Nephron (organoid): ENCODE measurements at regions not wholly inside any gene's neighbourhood (a gene's known extent, or its start where the extent isn't known, plus 50 kb on each side); places are given as distances from the start of the nearest gene placed in this dataset.

Source experiments
- H3K27ac Mint-ChIP-seq, 3 experiments: 2 replicates each; pipeline ENCODE4 v1.8.0; 2020; ENCODE audit warnings: mixed read lengths in 3 of 3, mild to moderate bottlenecking in 2 of 3, moderate library complexity in 1 of 3
- H3K27me3 Mint-ChIP-seq: 2 replicates; pipeline ENCODE4 v1.8.0; 2021; ENCODE audit warnings: low read depth, mild to moderate bottlenecking, moderate library complexity, mixed read lengths
- H3K36me3 Mint-ChIP-seq: 2 replicates; pipeline ENCODE4 v1.8.0; 2020; ENCODE audit warnings: low read depth, mixed read lengths
- H3K4me1 Mint-ChIP-seq: 2 replicates; pipeline ENCODE4 v1.8.0; 2020; ENCODE audit warnings: mixed read lengths
- H3K4me3 Mint-ChIP-seq, 3 experiments: 2 replicates each; pipeline ENCODE4 v1.8.0; 2020; ENCODE audit warnings: mild to moderate bottlenecking in 3 of 3, mixed read lengths in 3 of 3, moderate library complexity in 2 of 3
- H3K9me3 Mint-ChIP-seq: 2 replicates; pipeline ENCODE4 v1.8.0; 2020; ENCODE audit warnings: mixed read lengths
- CTCF ChIP-seq, 3 experiments: fragments of 200-600 bp; sonication (generic); IDR thresholded peaks; one replicate each; pipeline ENCODE4 v1.5.0; 2021; ENCODE audit warnings: antibody characterized with exemption in 3 of 3; ENCODE audit not compliant: unreplicated experiment in 3 of 3

- Mint-ChIP-seq H3K27me3 (no peaks in the 10 kb centered on the region), H3K36me3 (peaks cover 8% of the 10 kb centered on the region), H3K9me3 (peaks cover 11% of the 10 kb centered on the region), H3K4me3 (peak overlapping the region in 1 of 3 experiments; percentile 10), H3K4me1 (peaks cover 24% of the 10 kb centered on the region), H3K27ac (peak overlapping the region; percentile 61 to 82 (median 62))
- no peak for TF ChIP-seq CTCF (IDR thresholded peaks at IDR 0.05; ENCODE audit: unreplicated experiment in 3 of 3)
These were observed 171.2 kb upstream of the ACTBL2 start for GRCh38 chr5:57653636-57654290.

GRCh38 chr5:57651127-57651526, 168.5 kb upstream of the ACTBL2 start:
- no peak overlapping the region for H3K27ac Mint-ChIP-seq
- peaks cover 31% of the 10 kb centered on the region for H3K9me3 Mint-ChIP-seq
- H3K4me3 Mint-ChIP-seq: no peak overlapping the region
- no peak for TF ChIP-seq CTCF (IDR thresholded peaks at IDR 0.05; ENCODE audit: unreplicated experiment in 3 of 3)
- H3K4me1 Mint-ChIP-seq: peaks cover 18% of the 10 kb centered on the region
- H3K27me3 Mint-ChIP-seq: no peaks in the 10 kb centered on the region
- H3K36me3 Mint-ChIP-seq: peaks cover 15% of the 10 kb centered on the region

- TF ChIP-seq CTCF (IDR thresholded peaks at IDR 0.05; ENCODE audit: unreplicated experiment in 3 of 3): peak in 2 of 3 experiments; percentile 40 to 43
- peaks cover 15% of the 10 kb centered on the region for H3K36me3 Mint-ChIP-seq
These were observed 167.9 kb upstream of the ACTBL2 start for GRCh38 chr5:57650360-57651069.

GRCh38 chr5:57642698-57643097, 160.1 kb upstream of the ACTBL2 start:
- H3K27ac Mint-ChIP-seq: no peak overlapping the region
- no peaks in the 10 kb centered on the region for H3K4me1 Mint-ChIP-seq
- no peak overlapping the region for H3K4me3 Mint-ChIP-seq
- H3K9me3 Mint-ChIP-seq: peaks cover 19% of the 10 kb centered on the region
- H3K36me3 Mint-ChIP-seq: peaks cover 4% of the 10 kb centered on the region
- TF ChIP-seq CTCF (IDR thresholded peaks at IDR 0.05; ENCODE audit: unreplicated experiment in 3 of 3): no peak
- H3K27me3 Mint-ChIP-seq: no peaks in the 10 kb centered on the region

More at GRCh38 chr5:57650360-57651069, 167.9 kb upstream of the ACTBL2 start:
- Mint-ChIP-seq H3K27ac (no peak overlapping the region), H3K27me3 (no peaks in the 10 kb centered on the region), H3K9me3 (peaks cover 33% of the 10 kb centered on the region), H3K4me1 (peaks cover 18% of the 10 kb centered on the region), H3K4me3 (no peak overlapping the region)

GRCh38 chr5:57642066-57642465, 159.5 kb upstream of the ACTBL2 start:
- Mint-ChIP-seq H3K4me3 (no peak overlapping the region), H3K9me3 (peaks cover 17% of the 10 kb centered on the region), H3K36me3 (no peaks in the 10 kb centered on the region), H3K27me3 (no peaks in the 10 kb centered on the region), H3K27ac (no peak overlapping the region), H3K4me1 (no peaks in the 10 kb centered on the region)
- no peak for TF ChIP-seq CTCF (IDR thresholded peaks at IDR 0.05; ENCODE audit: unreplicated experiment in 3 of 3)
